ENCODE measurements at regions not wholly inside any gene's neighbourhood (a gene's known extent, or its start where the extent isn't known, plus 50 kb on each side); places are given as distances from the start of the nearest gene placed in this dataset.
"Not testable (repeated sequence)": the region's sequence is repeated elsewhere in the genome, so short reads cannot be mapped to it uniquely, and the experiment has no call there.

- no peak for DNase-seq
Measured at GRCh38 chr4:31199644-31200043, 479.5 kb downstream of the PCDH7 start.

- DNase-seq, result not testable (repeated sequence)
Measured at GRCh38 chr4:31202054-31202453, 481.9 kb downstream of the PCDH7 start.

GRCh38 chr4:31204874-31205273 lies 484.7 kb downstream of the PCDH7 start:
- DNase-seq, result no peak

- DNase-seq, result no peak
Measured at GRCh38 chr4:31220921-31221320, 500.8 kb downstream of the PCDH7 start.

- no peak for DNase-seq
Measured at GRCh38 chr4:31228068-31228467, 507.9 kb downstream of the PCDH7 start.

GRCh38 chr4:31230594-31230993 lies 510.4 kb downstream of the PCDH7 start:
- no peak for DNase-seq

GRCh38 chr4:31234494-31234893 lies 514.3 kb downstream of the PCDH7 start:
- DNase-seq, result peak; percentile 27

GRCh38 chr4:31234901-31235300 lies 514.7 kb downstream of the PCDH7 start:
- no peak for DNase-seq

GRCh38 chr4:31236020-31236638 lies 516.0 kb downstream of the PCDH7 start:
- DNase-seq, result peak; percentile 87

- DNase-seq, result no peak
Measured at GRCh38 chr4:31236639-31237173, 516.5 kb downstream of the PCDH7 start.

- no peak for DNase-seq
Measured at GRCh38 chr4:31237233-31237632, 517.1 kb downstream of the PCDH7 start.

- DNase-seq, result no peak
Measured at GRCh38 chr4:31239886-31240285, 519.7 kb downstream of the PCDH7 start.

GRCh38 chr4:31241504-31242106 lies 521.4 kb downstream of the PCDH7 start:
- DNase-seq, result no peak

- DNase-seq, result no peak
Measured at GRCh38 chr4:31246856-31247255, 526.7 kb downstream of the PCDH7 start.

- DNase-seq, result no peak
Measured at GRCh38 chr4:31259119-31259518, 539.0 kb downstream of the PCDH7 start.

GRCh38 chr4:31261632-31262031 lies 541.5 kb downstream of the PCDH7 start:
- no peak for DNase-seq

GRCh38 chr4:31266094-31266493 lies 545.9 kb downstream of the PCDH7 start:
- DNase-seq, result not testable (repeated sequence)

- no peak for DNase-seq
Measured at GRCh38 chr4:31272331-31273061, 552.3 kb downstream of the PCDH7 start.

- no peak for DNase-seq
Measured at GRCh38 chr4:31275906-31276305, 555.7 kb downstream of the PCDH7 start.

- no peak for DNase-seq
Measured at GRCh38 chr4:31283679-31284078, 563.5 kb downstream of the PCDH7 start.

GRCh38 chr4:31290836-31291235 lies 570.7 kb downstream of the PCDH7 start:
- DNase-seq, result no peak

- no peak for DNase-seq
Measured at GRCh38 chr4:31291238-31291637, 571.1 kb downstream of the PCDH7 start.

- no peak for DNase-seq
Measured at GRCh38 chr4:31294655-31295480, 574.7 kb downstream of the PCDH7 start.

Measured in NCI-H1436 treated with DMSO at 0.1 percent for 48 hours (cell line).